ENCODE measurements at regions not wholly inside any gene's neighbourhood (a gene's known extent, or its start where the extent isn't known, plus 50 kb on each side); places are given as distances from the start of the nearest gene placed in this dataset.
A peak's percentile ranks its signal among the peaks of the same experiment; 100 is the strongest.

DNA sequence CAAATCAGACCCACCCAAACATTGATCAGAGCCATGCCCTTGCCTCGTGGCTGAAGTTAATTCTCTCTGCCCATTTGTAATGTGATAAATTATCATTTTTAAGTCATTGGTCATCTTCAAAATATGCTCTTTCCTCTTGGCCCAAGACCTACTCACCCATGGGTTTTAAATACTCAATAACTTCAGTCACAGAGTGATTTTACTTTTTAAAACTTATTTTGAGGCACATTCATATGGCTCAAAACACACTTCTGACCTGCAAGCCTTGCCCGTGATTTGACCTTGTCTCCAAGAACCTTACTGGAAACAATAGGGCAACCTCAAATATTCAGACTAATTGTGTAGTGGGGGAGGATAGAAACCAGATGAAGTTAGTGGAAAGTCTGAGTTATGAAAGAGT, 176.2 kb upstream of the LNX1 start:
- 24% methylated on average over 2 of the region's 2 CpGs for WGBS (ENCODE audit: low lambda C conversion rate)
- Histone ChIP-seq H3K27me3 (ENCODE audit: insufficient read depth) (no peaks in the 10 kb centered on the region), H3K79me2 (ENCODE audit: insufficient read depth) (no peaks in the 10 kb centered on the region), H3K4me1 (ENCODE audit: control insufficient read depth in 1 of 2, insufficient read depth in 2 of 2, low read depth in 1 of 2, low read length in 1 of 2) (peaks cover 19 to 36% of the 10 kb centered on the region in 2 experiments), H3K27ac (ENCODE audit: low read depth in 2 of 2, low read length in 1 of 2) (peak overlapping the region; percentile 53 to 72), H3K36me3 (replicated peaks in 1 of 2; ENCODE audit: control insufficient read depth in 1 of 2, insufficient read depth in 2 of 2, low read length in 1 of 2) (no peaks in the 10 kb centered on the region), H3K4me3 (ENCODE audit: low read depth in 2 of 2, low read length in 1 of 2) (no peak overlapping the region), H2AFZ (ENCODE audit: low read depth) (no peak overlapping the region), H4K20me1 (ENCODE audit: insufficient read depth) (no peaks in the 10 kb centered on the region), H3K9me2 (no peaks in the 10 kb centered on the region), H3K9ac (no peak overlapping the region), H3F3A (replicated peaks; ENCODE audit: insufficient read depth) (peaks cover 22% of the 10 kb centered on the region), H3K4me2 (no peak overlapping the region; the same call in 1 of the 2 replicates), H3K9me3 (no peaks in the 10 kb centered on the region)
- ChIA-PET POLR2A (no interaction called here), CTCF (interaction anchor here (0.8 kb wide), 1 partner anchor 10 kb away, joined by 3 read pairs; no protein-coding TSS in a partner anchor)
- DNase-seq, result no peak
- TF ChIP-seq NFIC (IDR thresholded peaks at IDR 0.05; ENCODE audit: borderline replicate concordance) (peak; percentile 33; the same call in 1 of the 2 replicates), FOXJ3 (CRISPR knock-in tag; IDR thresholded peaks at IDR 0.05) (no peak), RFX5 (IDR thresholded peaks at IDR 0.05; ENCODE audit: low read length) (no peak), ZBTB33 (IDR thresholded peaks at IDR 0.05; ENCODE audit: borderline replicate concordance, low read depth) (no peak), EP300 (IDR thresholded peaks at IDR 0.05; ENCODE audit: borderline replicate concordance in 1 of 2, low read depth in 1 of 2, low read length in 1 of 2) (peak; percentile 46 to 75), NRF1 (IDR thresholded peaks at IDR 0.05; ENCODE audit: low read depth, low read length) (no peak), FOSL2 (IDR thresholded peaks at IDR 0.05; ENCODE audit: borderline replicate concordance, low read depth) (peak; percentile 39; the same call in 1 of the 2 replicates), GABPA (IDR thresholded peaks at IDR 0.05; ENCODE audit: low read depth) (no peak), JUND (IDR thresholded peaks at IDR 0.05) (peak; percentile 64), MXI1 (IDR thresholded peaks at IDR 0.05; ENCODE audit: low read depth, low read length) (no peak), RCOR1 (IDR thresholded peaks at IDR 0.05; ENCODE audit: low read length) (no peak), SMC3 (IDR thresholded peaks at IDR 0.05; ENCODE audit: low read depth, low read length) (no peak), FOXM1 (IDR thresholded peaks at IDR 0.05; ENCODE audit: low read depth) (no peak), POLR2AphosphoS5 (IDR thresholded peaks at IDR 0.05; ENCODE audit: low read depth, low read length) (no peak), RXRA (IDR thresholded peaks at IDR 0.05; ENCODE audit: borderline replicate concordance, low read depth) (peak; percentile 94), TCF12 (IDR thresholded peaks at IDR 0.05) (peak; percentile 79), GATA2 (CRISPR knock-in tag; IDR thresholded peaks at IDR 0.05) (no peak), CTCF (IDR thresholded peaks at IDR 0.05) (no peak), YY1 (IDR thresholded peaks at IDR 0.05; ENCODE audit: low read depth) (no peak), USF2 (IDR thresholded peaks at IDR 0.05; ENCODE audit: borderline replicate concordance, low read depth, low read length) (no peak), RAD21 (IDR thresholded peaks at IDR 0.05; ENCODE audit: low read length) (no peak; the same call in 1 of the 2 replicates), TAF1 (IDR thresholded peaks at IDR 0.05; ENCODE audit: borderline replicate concordance, low read depth, low read length) (no peak), ELF1 (IDR thresholded peaks at IDR 0.05) (no peak), SIN3A (IDR thresholded peaks at IDR 0.05; ENCODE audit: borderline replicate concordance, low read depth, low read length) (no peak)
- TF ChIP-seq, protein P1, sequence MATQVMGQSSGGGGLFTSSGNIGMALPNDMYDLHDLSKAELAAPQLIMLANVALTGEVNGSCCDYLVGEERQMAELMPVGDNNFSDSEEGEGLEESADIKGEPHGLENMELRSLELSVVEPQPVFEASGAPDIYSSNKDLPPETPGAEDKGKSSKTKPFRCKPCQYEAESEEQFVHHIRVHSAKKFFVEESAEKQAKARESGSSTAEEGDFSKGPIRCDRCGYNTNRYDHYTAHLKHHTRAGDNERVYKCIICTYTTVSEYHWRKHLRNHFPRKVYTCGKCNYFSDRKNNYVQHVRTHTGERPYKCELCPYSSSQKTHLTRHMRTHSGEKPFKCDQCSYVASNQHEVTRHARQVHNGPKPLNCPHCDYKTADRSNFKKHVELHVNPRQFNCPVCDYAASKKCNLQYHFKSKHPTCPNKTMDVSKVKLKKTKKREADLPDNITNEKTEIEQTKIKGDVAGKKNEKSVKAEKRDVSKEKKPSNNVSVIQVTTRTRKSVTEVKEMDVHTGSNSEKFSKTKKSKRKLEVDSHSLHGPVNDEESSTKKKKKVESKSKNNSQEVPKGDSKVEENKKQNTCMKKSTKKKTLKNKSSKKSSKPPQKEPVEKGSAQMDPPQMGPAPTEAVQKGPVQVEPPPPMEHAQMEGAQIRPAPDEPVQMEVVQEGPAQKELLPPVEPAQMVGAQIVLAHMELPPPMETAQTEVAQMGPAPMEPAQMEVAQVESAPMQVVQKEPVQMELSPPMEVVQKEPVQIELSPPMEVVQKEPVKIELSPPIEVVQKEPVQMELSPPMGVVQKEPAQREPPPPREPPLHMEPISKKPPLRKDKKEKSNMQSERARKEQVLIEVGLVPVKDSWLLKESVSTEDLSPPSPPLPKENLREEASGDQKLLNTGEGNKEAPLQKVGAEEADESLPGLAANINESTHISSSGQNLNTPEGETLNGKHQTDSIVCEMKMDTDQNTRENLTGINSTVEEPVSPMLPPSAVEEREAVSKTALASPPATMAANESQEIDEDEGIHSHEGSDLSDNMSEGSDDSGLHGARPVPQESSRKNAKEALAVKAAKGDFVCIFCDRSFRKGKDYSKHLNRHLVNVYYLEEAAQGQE (IDR thresholded peaks at IDR 0.05; ENCODE audit: low read depth, low read length), result no peak
- TF ChIP-seq, protein P2, sequence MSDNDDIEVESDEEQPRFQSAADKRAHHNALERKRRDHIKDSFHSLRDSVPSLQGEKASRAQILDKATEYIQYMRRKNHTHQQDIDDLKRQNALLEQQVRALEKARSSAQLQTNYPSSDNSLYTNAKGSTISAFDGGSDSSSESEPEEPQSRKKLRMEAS (IDR thresholded peaks at IDR 0.05; ENCODE audit: low read depth), result 0 out of 2 replicates have a peak, but pooled peaks have one; percentile 32
- TF ChIP-seq, protein P3, sequence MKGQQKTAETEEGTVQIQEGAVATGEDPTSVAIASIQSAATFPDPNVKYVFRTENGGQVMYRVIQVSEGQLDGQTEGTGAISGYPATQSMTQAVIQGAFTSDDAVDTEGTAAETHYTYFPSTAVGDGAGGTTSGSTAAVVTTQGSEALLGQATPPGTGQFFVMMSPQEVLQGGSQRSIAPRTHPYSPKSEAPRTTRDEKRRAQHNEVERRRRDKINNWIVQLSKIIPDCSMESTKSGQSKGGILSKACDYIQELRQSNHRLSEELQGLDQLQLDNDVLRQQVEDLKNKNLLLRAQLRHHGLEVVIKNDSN (IDR thresholded peaks at IDR 0.05; ENCODE audit: borderline replicate concordance, low read depth), result no peak
